ENCODE measurements at regions not wholly inside any gene's neighbourhood (a gene's known extent, or its start where the extent isn't known, plus 50 kb on each side); places are given as distances from the start of the nearest gene placed in this dataset.

GRCh38 chr13:77980592-77980991 lies 62.0 kb upstream of the EDNRB start:
- H3K36me3 Mint-ChIP-seq (ENCODE audit: unreplicated experiment), result no peaks in the 10 kb centered on the region
- no peak for DNase-seq
- no peak overlapping the region for H3K4me3 Mint-ChIP-seq (ENCODE audit: unreplicated experiment)
- no peak overlapping the region for H3K27ac Mint-ChIP-seq (ENCODE audit: unreplicated experiment)
- H3K27me3 Mint-ChIP-seq (ENCODE audit: unreplicated experiment), result peaks cover 2% of the 10 kb centered on the region
- H3K9me3 Mint-ChIP-seq (ENCODE audit: unreplicated experiment), result no peaks in the 10 kb centered on the region
- TF ChIP-seq CTCF (IDR thresholded peaks at IDR 0.05; ENCODE audit: partially characterized antibody, unreplicated experiment), result no peak
- H3K4me1 Mint-ChIP-seq (ENCODE audit: low read depth, unreplicated experiment), result peaks cover 8% of the 10 kb centered on the region

DNA sequence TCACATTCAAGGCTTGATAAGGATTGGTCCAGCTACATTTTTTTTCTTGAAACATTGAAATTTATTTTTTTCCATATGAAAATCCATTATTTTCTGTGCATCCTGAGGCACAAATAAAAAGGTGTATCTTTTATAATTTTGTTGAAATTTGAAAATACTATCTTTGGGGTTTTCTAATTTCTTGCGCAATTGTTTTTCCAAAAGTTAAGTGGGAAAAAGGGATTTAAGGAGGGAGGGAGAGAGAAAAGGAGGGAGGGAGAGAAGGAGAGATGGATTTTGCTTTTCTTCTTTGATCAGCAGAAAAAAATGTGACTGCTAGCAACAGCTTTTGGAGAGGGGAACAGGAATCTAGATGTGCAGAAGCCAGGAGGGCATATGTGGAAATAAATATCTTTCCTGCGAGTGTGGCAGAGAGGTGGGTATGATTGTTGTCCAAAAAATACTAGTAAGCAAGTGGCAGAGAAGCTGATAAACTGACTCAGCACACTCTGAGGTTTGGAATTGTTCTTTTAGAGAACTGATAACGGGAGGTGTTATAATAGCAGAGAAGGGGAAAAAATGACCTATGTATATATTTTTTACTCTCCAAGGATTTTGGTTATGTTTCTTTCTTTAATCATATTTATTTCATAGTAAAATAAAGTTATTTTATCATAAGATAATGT lies 61.2 kb upstream of the EDNRB start:
- H3K4me1 Mint-ChIP-seq (ENCODE audit: low read depth, unreplicated experiment), result peaks cover 3% of the 10 kb centered on the region
- no peak for TF ChIP-seq CTCF (IDR thresholded peaks at IDR 0.05; ENCODE audit: partially characterized antibody, unreplicated experiment)
- H3K27ac Mint-ChIP-seq (ENCODE audit: unreplicated experiment), result no peak overlapping the region
- H3K4me3 Mint-ChIP-seq (ENCODE audit: unreplicated experiment), result no peak overlapping the region
- no peaks in the 10 kb centered on the region for H3K36me3 Mint-ChIP-seq (ENCODE audit: unreplicated experiment)
- no peak for DNase-seq
- peaks cover 2% of the 10 kb centered on the region for H3K27me3 Mint-ChIP-seq (ENCODE audit: unreplicated experiment)
- H3K9me3 Mint-ChIP-seq (ENCODE audit: unreplicated experiment), result no peaks in the 10 kb centered on the region

DNA sequence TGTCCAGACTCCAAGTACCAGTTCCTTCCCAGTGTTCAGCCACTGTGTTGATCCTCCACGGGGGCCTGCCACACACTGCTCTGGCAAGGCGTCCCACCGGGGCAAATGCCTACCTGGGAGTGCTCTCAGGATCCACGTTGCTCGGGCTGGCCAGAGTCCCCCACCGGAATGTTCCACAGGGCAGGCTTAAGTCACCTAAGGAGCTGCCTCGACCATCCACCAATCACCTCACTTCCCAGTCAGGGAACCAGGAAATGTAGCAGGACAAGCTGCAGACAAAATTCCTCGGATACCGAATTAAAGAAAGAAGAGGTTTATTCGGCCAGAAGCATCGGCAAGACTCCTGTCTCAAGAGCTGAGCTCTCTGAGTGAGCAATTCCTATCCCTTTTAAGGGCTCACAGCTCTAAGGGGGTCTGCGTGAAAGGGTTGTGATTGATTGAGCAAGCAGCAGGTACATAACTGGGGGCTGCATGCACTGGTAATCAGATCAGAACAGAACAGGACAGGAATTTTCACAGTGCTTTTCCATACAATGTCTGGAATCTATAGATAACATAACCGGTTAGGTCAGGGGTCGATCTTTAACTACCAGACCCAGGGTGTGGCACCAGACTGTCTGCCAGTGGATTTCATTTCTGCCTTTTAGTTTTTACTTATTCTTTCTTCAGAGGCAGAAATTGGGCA lies 56.9 kb upstream of the EDNRB start:
- H3K27ac Mint-ChIP-seq (ENCODE audit: unreplicated experiment), result no peak overlapping the region
- no peaks in the 10 kb centered on the region for H3K36me3 Mint-ChIP-seq (ENCODE audit: unreplicated experiment)
- no peak for TF ChIP-seq CTCF (IDR thresholded peaks at IDR 0.05; ENCODE audit: partially characterized antibody, unreplicated experiment)
- no peak overlapping the region for H3K4me3 Mint-ChIP-seq (ENCODE audit: unreplicated experiment)
- no peak for DNase-seq
- H3K27me3 Mint-ChIP-seq (ENCODE audit: unreplicated experiment), result peaks cover 2% of the 10 kb centered on the region
- H3K4me1 Mint-ChIP-seq (ENCODE audit: low read depth, unreplicated experiment), result no peaks in the 10 kb centered on the region
- H3K9me3 Mint-ChIP-seq (ENCODE audit: unreplicated experiment), result no peaks in the 10 kb centered on the region

DNA sequence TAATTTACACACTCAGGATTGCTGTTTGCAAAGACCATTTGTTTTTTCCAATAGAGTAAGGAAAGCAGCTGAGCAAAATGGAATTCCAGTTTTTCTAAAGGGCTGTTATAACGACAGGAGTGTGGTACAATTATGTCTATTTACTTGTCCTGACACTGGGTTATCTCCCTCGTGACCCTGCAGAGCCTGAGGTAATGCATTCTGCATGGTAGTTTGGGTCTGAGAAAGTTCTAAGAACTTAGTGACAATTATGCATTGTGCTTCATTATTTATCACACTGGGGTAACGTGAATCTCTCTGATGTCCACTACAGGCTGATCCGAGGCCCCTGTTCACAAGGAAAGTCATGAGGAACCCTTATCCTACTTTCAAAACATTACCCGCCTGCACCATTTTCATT lies 50.7 kb upstream of the EDNRB start:
- Mint-ChIP-seq H3K27ac (ENCODE audit: unreplicated experiment) (no peak overlapping the region), H3K36me3 (ENCODE audit: unreplicated experiment) (no peaks in the 10 kb centered on the region), H3K4me1 (ENCODE audit: low read depth, unreplicated experiment) (no peaks in the 10 kb centered on the region), H3K9me3 (ENCODE audit: unreplicated experiment) (no peaks in the 10 kb centered on the region), H3K4me3 (ENCODE audit: unreplicated experiment) (no peak overlapping the region), H3K27me3 (ENCODE audit: unreplicated experiment) (no peaks in the 10 kb centered on the region)
- no peak for DNase-seq
- no peak for TF ChIP-seq CTCF (IDR thresholded peaks at IDR 0.05; ENCODE audit: partially characterized antibody, unreplicated experiment)

All from glutamatergic neuron (in vitro differentiated cells).